Neural cell (in vitro differentiated cells): ENCODE measurements at regions not wholly inside any gene's neighbourhood (a gene's known extent, or its start where the extent isn't known, plus 50 kb on each side); places are given as distances from the start of the nearest gene placed in this dataset.
"Not testable (repeated sequence)": the region's sequence is repeated elsewhere in the genome, so short reads cannot be mapped to it uniquely, and the experiment has no call there.

Experiments
- H2AFZ ChIP-seq: fragments of 200-600, 300-800 bp; sonication (generic), shearing (Covaris generic); 2 replicates; pipeline ENCODE4 v1.6.0; 2014; ENCODE audit warnings: low read depth, mild to moderate bottlenecking, antibody characterized with exemption, low read length, moderate library complexity
- H3F3A ChIP-seq: fragments of 200-600 bp; shearing (Covaris generic); 2 replicates; pipeline ENCODE4 v1.6.1; 2016; ENCODE audit warnings: mild to moderate bottlenecking, moderate library complexity, mixed read lengths, antibody characterized with exemption, low read length; ENCODE audit not compliant: insufficient read depth, poor library complexity, severe bottlenecking
- H3K27ac ChIP-seq: fragments of 200-600, 300-800 bp; sonication (generic), shearing (Covaris generic); 2 replicates; pipeline ENCODE4 v1.5.1; 2014; ENCODE audit warnings: mild to moderate bottlenecking, low read length, moderate library complexity
- H3K27me3 ChIP-seq: fragments of 300-800, 200-600 bp; sonication (generic), shearing (Covaris generic); 2 replicates; pipeline ENCODE4 v1.6.0; 2014; ENCODE audit warnings: mild to moderate bottlenecking, low read depth, low read length, moderate library complexity; ENCODE audit not compliant: insufficient read depth
- H3K36me3 ChIP-seq: fragments of 300-800, 200-600 bp; sonication (generic), shearing (Covaris generic); 2 replicates; pipeline ENCODE4 v1.5.1; 2014; ENCODE audit warnings: mild to moderate bottlenecking, antibody characterized with exemption, low read length, moderate library complexity; ENCODE audit not compliant: insufficient read depth
- H3K4me2 ChIP-seq: fragments of 300-800, 200-600 bp; sonication (generic), shearing (Covaris generic); 2 replicates; pipeline ENCODE4 v1.6.0; 2014; ENCODE audit warnings: mild to moderate bottlenecking, low read length
- H3K4me3 ChIP-seq: fragments of 300-800, 200-600 bp; sonication (generic), shearing (Covaris generic); 2 replicates; pipeline ENCODE4 v1.5.1; 2014; ENCODE audit warnings: mild to moderate bottlenecking, low read length, moderate library complexity
- H3K79me2 ChIP-seq: fragments of 200-600 bp; shearing (Covaris generic); replicated peaks from 2 replicates; pipeline ENCODE4 v1.6.0; 2014; ENCODE audit warnings: mild to moderate bottlenecking, low read length, moderate library complexity; ENCODE audit not compliant: insufficient read depth
- H3K9ac ChIP-seq: fragments of 300-800, 200-600 bp; sonication (generic), shearing (Covaris generic); 2 replicates; pipeline ENCODE4 v1.6.1; 2016; ENCODE audit warnings: mild to moderate bottlenecking, low read length, mixed read lengths
- H3K9me2 ChIP-seq: fragments of 200-600 bp; shearing (Covaris generic); 2 replicates; pipeline ENCODE4 v1.6.1; 2016; ENCODE audit warnings: mild to moderate bottlenecking, low read length, mixed read lengths; ENCODE audit not compliant: insufficient read depth
- H3K9me3 ChIP-seq: fragments of 200-600, 300-800 bp; sonication (generic), shearing (Covaris generic); 2 replicates; pipeline ENCODE4 v1.6.1; 2016; ENCODE audit warnings: mild to moderate bottlenecking, mixed run types, low read length, moderate library complexity, mixed read lengths
- H4K20me1 ChIP-seq: fragments of 200-600 bp; shearing (Covaris generic); 2 replicates; pipeline ENCODE4 v1.6.1; 2016; ENCODE audit warnings: mild to moderate bottlenecking, mixed run types; ENCODE audit not compliant: insufficient read depth

DNA sequence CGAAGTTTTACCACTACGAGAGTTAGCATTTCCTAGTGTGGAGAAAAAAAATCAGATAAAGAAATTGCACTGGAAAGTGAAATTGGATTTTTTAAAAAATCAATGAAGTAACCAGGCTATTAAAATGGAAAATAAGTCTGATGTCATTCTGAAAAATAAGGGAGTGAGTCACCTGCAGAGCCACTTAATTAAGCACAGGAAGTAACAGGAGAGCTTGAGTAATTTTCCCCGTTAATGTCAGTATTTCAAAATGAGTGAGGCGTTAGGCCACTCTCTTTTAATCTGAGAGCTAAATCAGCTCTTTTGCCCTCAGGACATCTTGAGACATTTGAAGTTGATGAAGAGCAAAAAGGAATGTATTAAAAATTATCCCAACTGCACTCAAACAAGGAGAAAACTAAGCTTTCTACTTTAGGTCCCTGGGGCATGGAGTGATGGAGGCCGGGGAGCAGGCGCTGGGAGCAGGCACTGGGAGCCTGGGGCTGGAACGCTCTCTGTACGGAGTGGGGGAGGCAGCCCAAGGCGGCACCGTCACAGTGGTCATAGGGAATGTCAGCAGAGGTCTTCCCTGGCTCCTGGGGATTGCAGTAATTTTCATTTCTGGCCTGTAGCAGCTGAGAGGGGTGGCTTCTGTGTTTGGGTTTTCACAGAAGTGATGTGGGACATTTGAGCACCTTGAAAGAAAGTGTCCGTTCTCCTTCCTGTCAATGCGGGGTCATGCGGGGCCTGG, 194.6 kb downstream of the BCL2L11 start:
- not testable (repeated sequence) for H3K9me2 ChIP-seq, H3K4me2 ChIP-seq, H3K9me3 ChIP-seq, H3K9ac ChIP-seq, H3K4me3 ChIP-seq, H3K36me3 ChIP-seq, H3K27me3 ChIP-seq, H2AFZ ChIP-seq, H3F3A ChIP-seq, H4K20me1 ChIP-seq, H3K27ac ChIP-seq, H3K79me2 ChIP-seq

DNA sequence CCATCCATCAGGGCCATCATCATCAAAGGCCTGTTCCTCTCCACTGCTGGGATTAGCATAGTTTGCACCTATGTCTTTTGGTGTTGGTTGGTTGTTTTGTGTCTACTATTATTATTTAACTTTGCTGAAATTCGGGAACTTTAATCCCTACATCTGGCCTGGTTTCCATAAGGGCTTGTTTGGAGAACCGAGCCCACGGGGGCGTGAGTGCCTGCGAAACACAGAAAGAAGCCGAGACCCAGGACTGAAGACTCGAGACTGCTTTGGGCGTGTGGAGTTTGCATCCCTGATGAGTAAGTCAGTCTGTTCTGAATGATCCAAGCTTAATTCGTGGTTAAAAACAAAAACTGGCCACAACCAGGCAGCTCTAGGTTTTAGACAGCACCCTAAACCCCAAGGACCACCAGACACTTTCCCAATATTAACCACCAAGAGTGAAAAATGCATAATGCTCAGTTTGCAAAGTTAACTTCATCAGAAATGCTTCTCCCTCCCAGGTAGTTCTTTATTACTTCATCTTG, 195.6 kb downstream of the BCL2L11 start:
- H2AFZ ChIP-seq, H3K36me3 ChIP-seq, H4K20me1 ChIP-seq, H3K4me2 ChIP-seq, H3K9ac ChIP-seq, H3K4me3 ChIP-seq, H3K9me2 ChIP-seq, H3K9me3 ChIP-seq, H3K27ac ChIP-seq, H3F3A ChIP-seq, H3K79me2 ChIP-seq, H3K27me3 ChIP-seq: not testable (repeated sequence)

DNA sequence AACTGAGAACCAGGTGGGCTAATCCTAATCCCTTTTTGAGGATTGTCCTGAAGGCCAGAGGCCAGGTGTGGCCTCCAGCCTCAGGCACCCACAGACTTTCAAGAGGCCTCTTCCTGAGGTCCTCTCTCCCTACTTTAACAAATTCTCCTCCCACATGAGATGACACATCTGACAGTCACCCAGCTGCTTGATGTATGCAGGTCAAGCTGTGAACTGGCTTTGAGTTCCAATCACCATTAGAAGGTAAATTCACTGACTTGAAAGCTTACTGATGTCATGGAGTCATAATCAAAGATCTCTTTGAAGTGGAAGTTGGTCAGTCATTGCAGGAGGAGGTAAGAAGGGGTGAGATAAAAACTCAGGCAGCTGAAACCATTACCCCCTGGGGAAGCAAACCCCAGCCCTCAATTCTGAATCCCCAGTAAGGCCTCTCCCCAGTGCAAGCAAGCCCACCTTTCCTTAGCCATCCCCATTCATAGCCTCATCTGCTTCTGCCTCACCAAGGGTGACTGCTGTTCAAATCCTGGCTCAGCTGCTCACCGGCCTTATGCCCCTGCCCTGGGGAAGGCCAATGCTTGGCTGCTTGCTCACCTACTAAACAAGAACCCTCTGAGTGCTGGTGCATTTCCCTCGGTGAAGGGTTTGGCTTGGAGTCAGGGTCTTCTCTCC, 196.3 kb downstream of the BCL2L11 start:
- H3K4me3 ChIP-seq, H3K79me2 ChIP-seq, H3K9me2 ChIP-seq, H2AFZ ChIP-seq, H3F3A ChIP-seq, H4K20me1 ChIP-seq, H3K27ac ChIP-seq, H3K4me2 ChIP-seq, H3K9me3 ChIP-seq, H3K27me3 ChIP-seq, H3K9ac ChIP-seq, H3K36me3 ChIP-seq: not testable (repeated sequence)

DNA sequence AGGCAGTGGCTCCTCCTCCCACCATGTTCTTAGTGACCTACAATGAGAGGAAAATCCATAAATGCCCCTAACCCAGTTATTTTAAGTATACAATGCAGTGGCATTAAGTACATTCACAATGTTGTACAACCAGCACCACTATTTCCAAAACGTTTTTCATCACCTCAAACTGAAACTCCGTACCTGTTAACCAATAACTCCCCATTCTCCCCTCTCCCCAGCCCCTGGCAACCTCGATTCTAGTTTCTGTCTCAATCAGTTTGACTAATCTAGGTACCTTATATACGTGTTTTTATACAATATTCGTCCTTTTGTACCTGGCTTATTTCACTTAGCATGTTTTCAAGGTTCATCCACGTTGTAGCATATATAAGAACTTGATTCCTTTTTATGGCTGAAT, 198.8 kb downstream of the BCL2L11 start:
- not testable (repeated sequence) for H3K9ac ChIP-seq, H3F3A ChIP-seq, H3K9me3 ChIP-seq, H3K27ac ChIP-seq, H4K20me1 ChIP-seq, H3K4me3 ChIP-seq, H3K36me3 ChIP-seq, H2AFZ ChIP-seq, H3K9me2 ChIP-seq, H3K79me2 ChIP-seq, H3K27me3 ChIP-seq, H3K4me2 ChIP-seq

DNA sequence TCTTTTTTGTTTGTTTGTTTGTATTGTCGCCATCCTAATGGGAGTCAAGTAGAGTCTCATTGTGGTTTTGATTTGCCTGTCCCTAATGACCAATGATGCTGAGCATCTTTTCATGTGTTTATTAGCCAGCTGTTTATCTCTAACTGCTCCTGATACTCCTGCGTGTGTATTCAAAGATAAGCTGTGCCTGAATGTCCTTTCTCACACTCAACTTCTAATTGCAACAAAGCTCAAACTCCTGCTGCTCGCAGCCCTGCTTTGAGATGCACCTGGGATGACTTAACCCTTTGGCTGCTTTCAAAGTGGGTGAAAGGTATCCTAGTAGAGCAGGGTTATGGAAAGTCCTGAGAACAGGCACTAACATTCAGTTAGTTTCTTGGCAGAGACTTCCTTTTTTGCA, 199.6 kb downstream of the BCL2L11 start:
- H2AFZ ChIP-seq, H3K27me3 ChIP-seq, H4K20me1 ChIP-seq, H3K36me3 ChIP-seq, H3K27ac ChIP-seq, H3K9me3 ChIP-seq, H3K9me2 ChIP-seq, H3F3A ChIP-seq, H3K9ac ChIP-seq, H3K4me2 ChIP-seq, H3K79me2 ChIP-seq, H3K4me3 ChIP-seq: not testable (repeated sequence)

DNA sequence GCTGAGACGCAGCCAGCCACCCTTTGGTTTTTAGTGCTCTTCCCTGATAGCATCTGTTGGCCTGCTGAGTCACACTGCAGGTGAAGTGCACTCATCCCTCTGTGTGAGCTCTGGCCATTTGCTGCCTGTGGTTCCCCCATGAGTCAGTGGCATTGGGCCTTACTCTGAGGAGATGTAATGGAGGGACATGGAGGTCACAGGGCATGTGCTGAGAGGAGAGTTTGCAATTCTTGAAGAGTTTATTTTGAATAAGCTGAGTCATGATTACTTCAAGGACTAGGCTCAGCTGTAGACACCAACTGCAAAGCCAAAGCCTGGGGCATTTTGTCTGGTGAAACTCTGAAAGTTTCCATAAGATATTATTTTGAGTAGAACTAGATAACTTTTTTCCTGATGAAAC, 200.3 kb downstream of the BCL2L11 start:
- not testable (repeated sequence) for H3K79me2 ChIP-seq, H3K4me2 ChIP-seq, H3K4me3 ChIP-seq, H2AFZ ChIP-seq, H3K36me3 ChIP-seq, H4K20me1 ChIP-seq, H3K9me2 ChIP-seq, H3K9ac ChIP-seq, H3K9me3 ChIP-seq, H3K27me3 ChIP-seq, H3F3A ChIP-seq, H3K27ac ChIP-seq

DNA sequence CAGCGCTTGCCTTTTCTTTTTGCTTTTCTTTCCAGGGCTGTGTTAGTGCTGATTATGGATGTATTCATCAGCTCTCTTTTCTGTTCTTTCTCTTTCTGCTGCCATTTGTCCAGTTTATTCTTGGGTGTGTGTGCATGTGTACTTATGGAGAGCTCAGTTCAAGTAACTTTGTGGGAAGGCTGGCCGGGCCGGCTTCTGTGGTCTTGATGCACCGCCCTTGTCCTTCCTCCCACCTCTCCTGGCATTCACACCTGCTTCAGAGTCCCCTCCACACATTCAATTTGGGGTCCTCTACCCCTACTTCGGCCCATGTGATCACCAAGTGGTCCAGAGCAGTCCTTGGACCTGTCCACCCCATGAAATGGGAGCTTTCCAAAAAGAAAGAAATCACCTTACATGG, 202.7 kb downstream of the BCL2L11 start:
- not testable (repeated sequence) for H3K9ac ChIP-seq, H4K20me1 ChIP-seq, H3F3A ChIP-seq, H3K27ac ChIP-seq, H3K9me3 ChIP-seq, H3K9me2 ChIP-seq, H3K27me3 ChIP-seq, H3K4me3 ChIP-seq, H2AFZ ChIP-seq, H3K4me2 ChIP-seq, H3K36me3 ChIP-seq, H3K79me2 ChIP-seq

DNA sequence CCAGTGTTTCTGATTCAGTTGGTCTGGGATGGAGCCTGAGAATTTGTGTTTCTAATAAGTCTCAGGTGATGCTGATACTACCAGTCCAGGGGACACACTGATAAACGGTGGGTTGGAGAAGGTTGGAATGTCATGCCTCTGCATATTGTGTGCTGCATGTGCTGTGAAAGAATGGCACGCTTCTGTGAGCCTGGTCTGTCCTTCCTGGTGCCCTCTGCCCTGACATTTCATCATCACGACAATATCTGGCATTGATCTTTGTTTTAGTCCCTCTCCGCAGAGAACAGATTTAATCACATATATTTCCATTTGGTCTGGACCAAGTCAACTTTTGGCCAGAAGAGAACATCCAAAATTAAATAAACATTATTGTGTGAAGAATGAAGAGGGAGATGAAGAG, 207.0 kb downstream of the BCL2L11 start:
- H2AFZ ChIP-seq, H3F3A ChIP-seq, H3K27me3 ChIP-seq, H3K9ac ChIP-seq, H3K9me3 ChIP-seq, H3K4me3 ChIP-seq, H3K36me3 ChIP-seq, H3K27ac ChIP-seq, H3K4me2 ChIP-seq, H4K20me1 ChIP-seq, H3K9me2 ChIP-seq, H3K79me2 ChIP-seq: not testable (repeated sequence)
